Panc1 (cell line): ENCODE measurements at regions not wholly inside any gene's neighbourhood (a gene's known extent, or its start where the extent isn't known, plus 50 kb on each side); places are given as distances from the start of the nearest gene placed in this dataset.

Source experiments
- ATAC-seq: fragments of 200-7000 bp; cut with Tn5 transposase; 2 replicates; pipeline ENCODE4 v1.9.1; 2020; ENCODE audit warnings: mild to moderate bottlenecking, moderate library complexity
- BruUV-seq: library from RNA; stranded (reverse); fragments of 400-500 nt; replicated peaks from 2 replicates; lab custom pipeline; 2021; lab: Mats Ljungman, UMichigan
- CTCF ChIA-PET: fragments of 300-600 bp; sonication (Branson Sonifier 250); formaldehyde crosslinking; loops from one replicate; lab custom pipeline; 2022; ENCODE audit warnings: antibody characterized with exemption; lab: Charles Lee
- POLR2A ChIA-PET: fragments of 300-600 bp; sonication (Branson Sonifier 250); formaldehyde crosslinking; loops from one replicate; lab custom pipeline; 2022; ENCODE audit warnings: antibody characterized with exemption; lab: Charles Lee
- DNase-seq: peaks from one replicate; pipeline ENCODE4 v3.0.0-alpha.2; 2010; ENCODE audit warnings: low read depth, low spot score
- H3K27ac ChIP-seq: 2 replicates; pipeline ENCODE4 v1.5.1; 2011; ENCODE audit warnings: mild to moderate bottlenecking, low read length, inconsistent platforms
- H3K27me3 ChIP-seq: fragments of 200-500 bp; sonication (Bioruptor generic); 2 replicates; pipeline ENCODE4 v1.6.0; 2014; ENCODE audit warnings: low read length, inconsistent platforms; ENCODE audit not compliant: control insufficient read depth, insufficient read depth
- H3K36me3 ChIP-seq: fragments of 200-500 bp; sonication (Bioruptor generic); 2 replicates; pipeline ENCODE4 v1.5.1; 2014; ENCODE audit warnings: inconsistent platforms, mild to moderate bottlenecking, low read length, moderate library complexity; ENCODE audit not compliant: control insufficient read depth, insufficient read depth
- H3K4me1 ChIP-seq: 2 replicates; pipeline ENCODE4 v1.5.1; 2011; ENCODE audit warnings: inconsistent platforms, mild to moderate bottlenecking, low read length, moderate library complexity; ENCODE audit not compliant: control insufficient read depth, insufficient read depth
- H3K4me3 ChIP-seq, 2 experiments: 2 replicates each; pipeline ENCODE4 v1.5.1; 2011 to 2012; ENCODE audit warnings: low read depth in 2 of 2, low read length in 2 of 2, mild to moderate bottlenecking in 2 of 2, inconsistent platforms in 1 of 2, moderate library complexity in 1 of 2
- H3K9me3 ChIP-seq: fragments of 200-500 bp; sonication (Bioruptor generic); 2 replicates; pipeline ENCODE4 v1.5.1; 2014; ENCODE audit warnings: low read depth, mild to moderate bottlenecking, inconsistent platforms, low read length, moderate library complexity; ENCODE audit not compliant: control insufficient read depth, insufficient read depth
- POLR2AphosphoS5 ChIP-seq: IDR thresholded peaks from 2 replicates; pipeline ENCODE4 v1.6.1; 2012; ENCODE audit warnings: mild to moderate bottlenecking, low read depth, low read length, moderate library complexity
- SIN3A ChIP-seq: IDR thresholded peaks from 2 replicates; pipeline ENCODE4 v1.6.1; 2012; ENCODE audit warnings: low read depth, mild to moderate bottlenecking, low read length, moderate library complexity, borderline replicate concordance; ENCODE audit not compliant: insufficient read depth
- TCF7L2 ChIP-seq: IDR thresholded peaks from 2 replicates; pipeline ENCODE4 v1.6.1; 2011; ENCODE audit warnings: mild to moderate bottlenecking, low read depth, low read length, inconsistent platforms
- in situ Hi-C: cut with HindIII; loops from 2 replicates; pipeline ENCODE4 v1.10.0; 2016; ENCODE audit warnings: low sequenced_read_pairs, low pct_unique_long_range_greater_than_20kb
- intact Hi-C: fragments of 100-400 bp; cut with micrococcal nuclease; formaldehyde crosslinking; loops from one replicate; pipeline ENCODE4 v1.10.0; 2022; ENCODE audit not compliant: unreplicated experiment
- TF ChIP-seq, protein P1 (sequence below), 2 experiments: IDR thresholded peaks; 2 replicates each; pipeline ENCODE4 v1.6.1; 2011 to 2012; ENCODE audit warnings: low read depth in 2 of 2, control low read depth in 1 of 2, low read length in 1 of 2, mild to moderate bottlenecking in 1 of 2, moderate library complexity in 1 of 2; ENCODE audit not compliant: insufficient read depth in 1 of 2
- TF ChIP-seq, protein P2 (sequence below): fragments of 450-650 bp; IDR thresholded peaks from 2 replicates; pipeline ENCODE4 v1.5.1; 2017; ENCODE audit warnings: mild to moderate bottlenecking

DNA sequence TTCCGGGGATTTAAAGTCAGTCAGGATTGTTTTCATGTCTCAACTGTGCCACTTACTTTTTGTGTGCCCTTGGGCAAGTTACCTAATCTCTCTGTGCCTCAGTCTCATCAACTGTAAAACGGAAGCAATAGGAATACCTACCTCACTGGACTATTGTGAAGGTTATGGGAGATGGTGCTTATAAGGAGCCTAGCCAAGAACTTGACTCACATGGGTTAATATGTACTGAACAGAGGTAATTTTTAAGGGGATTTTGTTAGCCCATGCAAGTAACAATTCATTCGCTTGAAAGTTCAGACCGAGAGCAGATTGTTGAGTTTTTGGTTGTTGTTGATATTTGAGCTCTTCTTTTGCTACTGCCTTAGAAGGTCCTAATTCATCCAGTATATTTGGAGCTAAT, 202.9 kb downstream of the ZNF365 start:
- Histone ChIP-seq H3K4me1 (no peaks in the 10 kb centered on the region), H3K36me3 (no peaks in the 10 kb centered on the region), H3K9me3 (no peaks in the 10 kb centered on the region), H3K27ac (no peak overlapping the region), H3K4me3 (no peak overlapping the region), H3K27me3 (peaks cover 2% of the 10 kb centered on the region; the same call in 1 of the 2 replicates)
- no TSS peak for BruUV-seq
- POLR2A ChIA-PET, result no interaction called here
- ATAC-seq (no peak), DNase-seq (no peak)
- in situ Hi-C loops, result no loop called here
- intact Hi-C loops, result no loop called here
- no peak for TF ChIP-seq TCF7L2
- TF ChIP-seq POLR2AphosphoS5, result no peak
- no peak for TF ChIP-seq SIN3A
- TF ChIP-seq, protein P1, sequence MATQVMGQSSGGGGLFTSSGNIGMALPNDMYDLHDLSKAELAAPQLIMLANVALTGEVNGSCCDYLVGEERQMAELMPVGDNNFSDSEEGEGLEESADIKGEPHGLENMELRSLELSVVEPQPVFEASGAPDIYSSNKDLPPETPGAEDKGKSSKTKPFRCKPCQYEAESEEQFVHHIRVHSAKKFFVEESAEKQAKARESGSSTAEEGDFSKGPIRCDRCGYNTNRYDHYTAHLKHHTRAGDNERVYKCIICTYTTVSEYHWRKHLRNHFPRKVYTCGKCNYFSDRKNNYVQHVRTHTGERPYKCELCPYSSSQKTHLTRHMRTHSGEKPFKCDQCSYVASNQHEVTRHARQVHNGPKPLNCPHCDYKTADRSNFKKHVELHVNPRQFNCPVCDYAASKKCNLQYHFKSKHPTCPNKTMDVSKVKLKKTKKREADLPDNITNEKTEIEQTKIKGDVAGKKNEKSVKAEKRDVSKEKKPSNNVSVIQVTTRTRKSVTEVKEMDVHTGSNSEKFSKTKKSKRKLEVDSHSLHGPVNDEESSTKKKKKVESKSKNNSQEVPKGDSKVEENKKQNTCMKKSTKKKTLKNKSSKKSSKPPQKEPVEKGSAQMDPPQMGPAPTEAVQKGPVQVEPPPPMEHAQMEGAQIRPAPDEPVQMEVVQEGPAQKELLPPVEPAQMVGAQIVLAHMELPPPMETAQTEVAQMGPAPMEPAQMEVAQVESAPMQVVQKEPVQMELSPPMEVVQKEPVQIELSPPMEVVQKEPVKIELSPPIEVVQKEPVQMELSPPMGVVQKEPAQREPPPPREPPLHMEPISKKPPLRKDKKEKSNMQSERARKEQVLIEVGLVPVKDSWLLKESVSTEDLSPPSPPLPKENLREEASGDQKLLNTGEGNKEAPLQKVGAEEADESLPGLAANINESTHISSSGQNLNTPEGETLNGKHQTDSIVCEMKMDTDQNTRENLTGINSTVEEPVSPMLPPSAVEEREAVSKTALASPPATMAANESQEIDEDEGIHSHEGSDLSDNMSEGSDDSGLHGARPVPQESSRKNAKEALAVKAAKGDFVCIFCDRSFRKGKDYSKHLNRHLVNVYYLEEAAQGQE (IDR thresholded peaks at IDR 0.05; ENCODE audit: insufficient read depth in 1 of 2, low read depth in 2 of 2, low read length in 1 of 2), result no peak
- TF ChIP-seq, protein P2, sequence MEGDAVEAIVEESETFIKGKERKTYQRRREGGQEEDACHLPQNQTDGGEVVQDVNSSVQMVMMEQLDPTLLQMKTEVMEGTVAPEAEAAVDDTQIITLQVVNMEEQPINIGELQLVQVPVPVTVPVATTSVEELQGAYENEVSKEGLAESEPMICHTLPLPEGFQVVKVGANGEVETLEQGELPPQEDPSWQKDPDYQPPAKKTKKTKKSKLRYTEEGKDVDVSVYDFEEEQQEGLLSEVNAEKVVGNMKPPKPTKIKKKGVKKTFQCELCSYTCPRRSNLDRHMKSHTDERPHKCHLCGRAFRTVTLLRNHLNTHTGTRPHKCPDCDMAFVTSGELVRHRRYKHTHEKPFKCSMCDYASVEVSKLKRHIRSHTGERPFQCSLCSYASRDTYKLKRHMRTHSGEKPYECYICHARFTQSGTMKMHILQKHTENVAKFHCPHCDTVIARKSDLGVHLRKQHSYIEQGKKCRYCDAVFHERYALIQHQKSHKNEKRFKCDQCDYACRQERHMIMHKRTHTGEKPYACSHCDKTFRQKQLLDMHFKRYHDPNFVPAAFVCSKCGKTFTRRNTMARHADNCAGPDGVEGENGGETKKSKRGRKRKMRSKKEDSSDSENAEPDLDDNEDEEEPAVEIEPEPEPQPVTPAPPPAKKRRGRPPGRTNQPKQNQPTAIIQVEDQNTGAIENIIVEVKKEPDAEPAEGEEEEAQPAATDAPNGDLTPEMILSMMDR, result no peak
- CTCF ChIA-PET, result interaction anchor here (0.5 kb wide), 1 partner anchor 241 kb away, joined by 4 read pairs; no protein-coding TSS in a partner anchor

DNA sequence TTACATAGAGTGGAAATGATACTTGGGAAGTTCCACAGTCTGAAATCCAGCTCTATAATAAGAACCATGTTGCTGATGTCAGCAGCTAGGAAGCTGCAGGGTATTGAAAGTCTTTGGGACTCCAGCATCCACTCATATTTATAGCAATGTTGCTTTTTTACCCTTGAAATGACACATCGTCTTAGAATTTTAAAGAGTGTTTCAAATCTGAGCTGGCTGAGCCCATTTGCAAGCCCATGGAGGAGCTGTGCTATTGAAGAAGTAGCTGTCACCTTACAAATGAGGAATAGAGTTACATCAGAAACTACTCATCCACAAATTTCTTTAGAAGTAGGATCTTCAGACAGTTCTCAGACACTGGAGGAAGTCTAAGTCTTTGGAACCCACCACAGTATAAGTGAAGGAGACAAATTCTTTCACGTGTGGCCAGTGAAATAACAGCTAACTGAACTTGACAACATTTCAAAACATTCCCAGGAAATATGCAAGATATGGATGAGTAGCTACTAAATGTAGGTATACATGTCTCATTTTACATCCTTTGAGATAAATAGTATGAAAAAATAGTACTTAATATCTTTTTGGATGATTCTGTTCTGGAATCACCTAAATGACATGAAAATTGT, 203.6 kb downstream of the ZNF365 start:
- CTCF ChIA-PET, result interaction anchor here (0.5 kb wide), 1 partner anchor 240 kb away, joined by 4 read pairs; no protein-coding TSS in a partner anchor

More for the DNA sequence above, 203.6 kb downstream of the ZNF365 start:
- no peak for DNase-seq
- TF ChIP-seq TCF7L2 (no peak), SIN3A (no peak)
- TF ChIP-seq, protein P1 (IDR thresholded peaks at IDR 0.05; ENCODE audit: insufficient read depth in 1 of 2, low read depth in 2 of 2, low read length in 1 of 2), result no peak
- BruUV-seq, result no TSS peak
- H3K36me3 ChIP-seq, result no peaks in the 10 kb centered on the region
- intact Hi-C loops (no loop called here), in situ Hi-C loops (no loop called here)
- peaks cover 2% of the 10 kb centered on the region; the same call in 1 of the 2 replicates for H3K27me3 ChIP-seq
- ATAC-seq, result no peak
- H3K9me3 ChIP-seq, result no peaks in the 10 kb centered on the region
- H3K4me1 ChIP-seq, result no peaks in the 10 kb centered on the region
- H3K27ac ChIP-seq, result no peak overlapping the region
- no peak overlapping the region for H3K4me3 ChIP-seq
- POLR2A ChIA-PET, result no interaction called here
